Keratinocyte (primary cell): ENCODE measurements at regions not wholly inside any gene's neighbourhood (a gene's known extent, or its start where the extent isn't known, plus 50 kb on each side); places are given as distances from the start of the nearest gene placed in this dataset.

ENCODE experiments used
- DNase-seq: peaks from one replicate; pipeline ENCODE4 v3.0.0-alpha.2; 2011; ENCODE audit warnings: low read depth, missing footprints, low spot score
- FAIRE-seq: peaks from 2 replicates; lab custom pipeline; 2011; peaks lifted over from hg19 to GRCh38; lab: Jason Lieb, UNC
- H2AFZ ChIP-seq: 2 replicates; pipeline ENCODE4 v1.6.0; 2012; ENCODE audit warnings: low read length, control low read depth, inconsistent platforms; ENCODE audit not compliant: control insufficient read depth
- H3K27ac ChIP-seq: 2 replicates; pipeline ENCODE4 v1.5.1; 2011; ENCODE audit warnings: low read length; ENCODE audit not compliant: control insufficient read depth, insufficient read depth
- H3K27me3 ChIP-seq: 3 replicates; pipeline ENCODE4 v1.6.0; 2011; ENCODE audit warnings: low read length; ENCODE audit not compliant: control insufficient read depth, insufficient read depth; ENCODE audit errors: extremely low read depth
- H3K36me3 ChIP-seq, 2 experiments: 2 replicates in 1 of 2; 3 replicates in 1 of 2; pipeline ENCODE4 v1.5.1; 2011; ENCODE audit warnings: low read length in 2 of 2, mild to moderate bottlenecking in 1 of 2; ENCODE audit not compliant: control insufficient read depth in 2 of 2, insufficient read depth in 2 of 2; ENCODE audit errors: extremely low read depth in 1 of 2
- H3K4me1 ChIP-seq: 3 replicates; pipeline ENCODE4 v1.5.1; 2011; ENCODE audit warnings: low read length; ENCODE audit not compliant: control insufficient read depth, insufficient read depth; ENCODE audit errors: extremely low read depth
- H3K4me2 ChIP-seq: 3 replicates; pipeline ENCODE4 v1.6.0; 2011; ENCODE audit warnings: low read depth, low read length; ENCODE audit not compliant: control insufficient read depth, insufficient read depth; ENCODE audit errors: extremely low read depth
- H3K4me3 ChIP-seq, 3 experiments: fragments of 200-600 bp in 1 of 3; sonication (generic) in 1 of 3; 2 replicates in 2 of 3; 3 replicates in 1 of 3; pipeline ENCODE4 v1.5.1; 2011 to 2016; ENCODE audit warnings: low read length in 3 of 3, mild to moderate bottlenecking in 3 of 3, control low read depth in 2 of 3, inconsistent platforms in 1 of 3, low read depth in 1 of 3, mixed read lengths in 1 of 3, mixed run types in 1 of 3, moderate library complexity in 1 of 3; ENCODE audit not compliant: control insufficient read depth in 2 of 3, insufficient read depth in 2 of 3; ENCODE audit errors: extremely low read depth in 1 of 3
- H3K79me2 ChIP-seq: 2 replicates; pipeline ENCODE4 v1.6.0; 2012; ENCODE audit warnings: low read length; ENCODE audit not compliant: control insufficient read depth, insufficient read depth
- H3K9ac ChIP-seq: 3 replicates; pipeline ENCODE4 v1.6.0; 2011; ENCODE audit warnings: low read length; ENCODE audit not compliant: control insufficient read depth, insufficient read depth; ENCODE audit errors: extremely low read depth
- H3K9me1 ChIP-seq: 3 replicates; pipeline ENCODE4 v1.6.0; 2011; ENCODE audit warnings: low read length; ENCODE audit not compliant: control insufficient read depth, insufficient read depth; ENCODE audit errors: extremely low read depth
- H3K9me3 ChIP-seq: 2 replicates; pipeline ENCODE4 v1.5.1; 2012; ENCODE audit warnings: low read depth, low read length; ENCODE audit not compliant: control insufficient read depth
- H4K20me1 ChIP-seq: 3 replicates; pipeline ENCODE4 v1.6.0; 2011; ENCODE audit warnings: low read length; ENCODE audit not compliant: control insufficient read depth, insufficient read depth; ENCODE audit errors: extremely low read depth
- EZH2 ChIP-seq: IDR thresholded peaks from one replicate; pipeline ENCODE4 v1.6.1; 2012; ENCODE audit warnings: inconsistent platforms, mild to moderate bottlenecking, low read length, moderate library complexity
- dilution Hi-C: fragments of 300-500 bp; cut with MboI; formaldehyde crosslinking; loops from one replicate; pipeline ENCODE4 v1.7.0; 2020; ENCODE audit warnings: low sequenced_read_pairs; ENCODE audit not compliant: extremely low pct_ligation_motif_present
- TF ChIP-seq, protein P1 (sequence below), 3 experiments: IDR thresholded peaks in 1 of 3; conservative IDR thresholded peaks in 1 of 3; optimal IDR thresholded peaks in 1 of 3; 2 replicates in 2 of 3; 3 replicates in 1 of 3; pipeline versions ENCODE3 to v1.5.1; 2011; ENCODE audit warnings: low read length in 3 of 3, mild to moderate bottlenecking in 3 of 3, moderate library complexity in 2 of 3, control low read depth in 1 of 3, inconsistent platforms in 1 of 3; ENCODE audit not compliant: insufficient read depth in 2 of 3; ENCODE audit errors: extremely low read depth in 1 of 3

DNA sequence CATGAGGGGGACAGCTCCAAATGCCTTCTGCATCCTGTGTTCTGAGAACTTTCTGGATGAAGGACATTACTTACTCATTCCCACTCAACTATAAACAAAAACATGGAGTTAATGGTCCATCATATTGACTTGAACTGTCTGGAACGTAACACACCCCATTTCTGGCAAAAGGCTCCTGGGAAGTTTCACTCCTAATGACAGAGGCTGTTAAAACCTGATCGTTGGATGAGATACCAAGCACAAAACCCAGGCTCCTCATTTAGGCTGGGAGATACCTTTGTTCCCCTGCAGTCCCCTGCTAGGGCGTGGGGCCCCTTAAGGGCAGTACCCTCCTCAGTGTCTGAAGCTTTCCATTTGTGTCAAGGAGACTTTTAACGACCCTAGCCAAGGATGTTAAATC, 78.9 kb downstream of the RHOU start:
- peaks cover 9% of the 10 kb centered on the region for H3K27me3 ChIP-seq
- TF ChIP-seq, protein P1, sequence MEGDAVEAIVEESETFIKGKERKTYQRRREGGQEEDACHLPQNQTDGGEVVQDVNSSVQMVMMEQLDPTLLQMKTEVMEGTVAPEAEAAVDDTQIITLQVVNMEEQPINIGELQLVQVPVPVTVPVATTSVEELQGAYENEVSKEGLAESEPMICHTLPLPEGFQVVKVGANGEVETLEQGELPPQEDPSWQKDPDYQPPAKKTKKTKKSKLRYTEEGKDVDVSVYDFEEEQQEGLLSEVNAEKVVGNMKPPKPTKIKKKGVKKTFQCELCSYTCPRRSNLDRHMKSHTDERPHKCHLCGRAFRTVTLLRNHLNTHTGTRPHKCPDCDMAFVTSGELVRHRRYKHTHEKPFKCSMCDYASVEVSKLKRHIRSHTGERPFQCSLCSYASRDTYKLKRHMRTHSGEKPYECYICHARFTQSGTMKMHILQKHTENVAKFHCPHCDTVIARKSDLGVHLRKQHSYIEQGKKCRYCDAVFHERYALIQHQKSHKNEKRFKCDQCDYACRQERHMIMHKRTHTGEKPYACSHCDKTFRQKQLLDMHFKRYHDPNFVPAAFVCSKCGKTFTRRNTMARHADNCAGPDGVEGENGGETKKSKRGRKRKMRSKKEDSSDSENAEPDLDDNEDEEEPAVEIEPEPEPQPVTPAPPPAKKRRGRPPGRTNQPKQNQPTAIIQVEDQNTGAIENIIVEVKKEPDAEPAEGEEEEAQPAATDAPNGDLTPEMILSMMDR (optimal IDR thresholded peaks at IDR 0.05 in 1 of 3, IDR thresholded peaks at IDR 0.05 in 1 of 3, conservative IDR thresholded peaks at IDR 0.05 in 1 of 3; ENCODE audit: extremely low read depth in 1 of 3, insufficient read depth in 2 of 3, low read length in 3 of 3): no peak
- TF ChIP-seq EZH2: no peak

GRCh38 chr1:228818296-228818695, 83.0 kb downstream of the RHOU start:
- FAIRE-seq: no peak
- TF ChIP-seq, protein P1 (optimal IDR thresholded peaks at IDR 0.05 in 1 of 3, IDR thresholded peaks at IDR 0.05 in 1 of 3, conservative IDR thresholded peaks at IDR 0.05 in 1 of 3; ENCODE audit: extremely low read depth in 1 of 3, insufficient read depth in 2 of 3, low read length in 3 of 3): no peak
- no peak for TF ChIP-seq EZH2

More for the DNA sequence above, 78.9 kb downstream of the RHOU start:
- Histone ChIP-seq H3K4me3 (no peak overlapping the region), H3K9me3 (no peaks in the 10 kb centered on the region), H2AFZ (no peak overlapping the region), H3K4me2 (no peak overlapping the region), H3K9ac (no peak overlapping the region), H3K27ac (no peak overlapping the region), H4K20me1 (no peaks in the 10 kb centered on the region), H3K9me1 (no peaks in the 10 kb centered on the region), H3K4me1 (no peaks in the 10 kb centered on the region), H3K36me3 (no peaks in the 10 kb centered on the region), H3K79me2 (no peaks in the 10 kb centered on the region)
- DNase-seq (no peak), FAIRE-seq (no peak)
- dilution Hi-C loops: no loop called here

More at GRCh38 chr1:228818296-228818695, 83.0 kb downstream of the RHOU start:
- Histone ChIP-seq H3K27me3 (peaks cover 12% of the 10 kb centered on the region), H3K9me3 (no peaks in the 10 kb centered on the region), H3K4me2 (no peak overlapping the region), H3K27ac (no peak overlapping the region), H3K36me3 (no peaks in the 10 kb centered on the region), H3K9me1 (no peaks in the 10 kb centered on the region), H2AFZ (no peak overlapping the region), H3K9ac (no peak overlapping the region), H3K4me1 (no peaks in the 10 kb centered on the region), H4K20me1 (no peaks in the 10 kb centered on the region), H3K79me2 (no peaks in the 10 kb centered on the region), H3K4me3 (no peak overlapping the region)
- no peak for DNase-seq
- dilution Hi-C loops: no loop called here
